SK-N-SH treated with all-trans-retinoic acid at 6 μM for 48 hours (cell line): ENCODE measurements at regions not wholly inside any gene's neighbourhood (a gene's known extent, or its start where the extent isn't known, plus 50 kb on each side); places are given as distances from the start of the nearest gene placed in this dataset.

Source experiments
- ATAC-seq: fragments of 200-7000 bp; cut with Tn5 transposase; 3 replicates; pipeline ENCODE4 v1.9.1; 2020; ENCODE audit warnings: mild to moderate bottlenecking, moderate library complexity
- BACH2 ChIP-seq: fragments of 250-450 bp; sonication (Bioruptor Pico); IDR thresholded peaks from 2 replicates; pipeline ENCODE4 v1.9.0; 2021; ENCODE audit warnings: mild to moderate bottlenecking, borderline replicate concordance
- CREB5 ChIP-seq: fragments of 250-450 bp; sonication (Bioruptor Pico); IDR thresholded peaks from 2 replicates; pipeline ENCODE4 v1.5.1; 2020; ENCODE audit warnings: low read depth, mild to moderate bottlenecking, moderate library complexity
- CSDC2 ChIP-seq: fragments of 250-450 bp; sonication (Bioruptor Pico); IDR thresholded peaks from 2 replicates; pipeline ENCODE4 v1.5.0; 2020; ENCODE audit warnings: mild to moderate bottlenecking, moderate library complexity
- CSRNP3 ChIP-seq: fragments of 250-450 bp; sonication (Bioruptor Pico); IDR thresholded peaks from 2 replicates; pipeline ENCODE4 v1.5.1; 2021; ENCODE audit warnings: mild to moderate bottlenecking, moderate library complexity
- ESRRG ChIP-seq: fragments of 250-450 bp; sonication (Bioruptor Pico); IDR thresholded peaks from 2 replicates; pipeline ENCODE4 v1.6.1; 2021; ENCODE audit warnings: mild to moderate bottlenecking
- ISL1 ChIP-seq: fragments of 250-450 bp; sonication (Bioruptor Pico); IDR thresholded peaks from 2 replicates; pipeline ENCODE4 v2.1.2; 2022; ENCODE audit warnings: mild to moderate bottlenecking, moderate library complexity
- POU6F1 ChIP-seq: fragments of 250-450 bp; sonication (Bioruptor Pico); IDR thresholded peaks from 2 replicates; pipeline ENCODE4 v1.8.0; 2021; ENCODE audit warnings: low read depth, mild to moderate bottlenecking, moderate library complexity, borderline replicate concordance
- SNAI2 ChIP-seq: fragments of 250-450 bp; sonication (Bioruptor Pico); IDR thresholded peaks from 2 replicates; pipeline ENCODE4 v1.5.0; 2020; ENCODE audit warnings: mild to moderate bottlenecking, moderate library complexity
- TCF4 ChIP-seq: fragments of 250-450 bp; sonication (Bioruptor Pico); IDR thresholded peaks from 2 replicates; pipeline ENCODE4 v1.8.0; 2021; ENCODE audit warnings: mild to moderate bottlenecking, moderate library complexity, borderline replicate concordance
- TOX ChIP-seq: fragments of 250-450 bp; sonication (Bioruptor Pico); IDR thresholded peaks from 2 replicates; pipeline ENCODE4 v1.8.0; 2021; ENCODE audit warnings: mild to moderate bottlenecking, moderate library complexity, borderline replicate concordance
- TSHZ2 ChIP-seq: fragments of 250-450 bp; sonication (Bioruptor Pico); IDR thresholded peaks from 2 replicates; pipeline ENCODE4 v1.5.0; 2020; ENCODE audit warnings: mild to moderate bottlenecking, moderate library complexity
- ZC3H10 ChIP-seq: fragments of 250-450 bp; sonication (Bioruptor Pico); IDR thresholded peaks from 2 replicates; pipeline ENCODE4 v1.5.1; 2021; ENCODE audit warnings: mild to moderate bottlenecking, moderate library complexity
- ZFP3 ChIP-seq: fragments of 250-450 bp; sonication (Bioruptor Pico); IDR thresholded peaks from 2 replicates; pipeline ENCODE4 v1.5.0; 2020; ENCODE audit warnings: mild to moderate bottlenecking, moderate library complexity
- ZFP30 ChIP-seq: fragments of 450-650 bp; formaldehyde crosslinking; IDR thresholded peaks from 2 replicates; pipeline ENCODE4 v1.5.0; 2022; ENCODE audit warnings: mild to moderate bottlenecking, moderate library complexity
- ZNF565 ChIP-seq: fragments of 450-650 bp; formaldehyde crosslinking; conservative IDR thresholded peaks from 2 replicates; pipeline ENCODE4 v1.5.0; 2020; ENCODE audit warnings: low read depth, mild to moderate bottlenecking, moderate library complexity
- ZNF70 ChIP-seq: fragments of 450-650 bp; formaldehyde crosslinking; IDR thresholded peaks from 2 replicates; pipeline ENCODE4 v1.5.0; 2020; ENCODE audit warnings: mild to moderate bottlenecking, moderate library complexity
- ZNF8 ChIP-seq: fragments of 450-650 bp; formaldehyde crosslinking; IDR thresholded peaks from 2 replicates; pipeline ENCODE4 v1.5.0; 2020; ENCODE audit warnings: mild to moderate bottlenecking, moderate library complexity
- TF ChIP-seq, protein P1 (sequence below): fragments of 250-450 bp; sonication (Bioruptor Pico); IDR thresholded peaks from 2 replicates; pipeline ENCODE4 v1.8.0; 2020; ENCODE audit warnings: mild to moderate bottlenecking, moderate library complexity, borderline replicate concordance

GRCh38 chr7:25669961-25670841 is 441.9 kb upstream of the NPVF start:
- ATAC-seq, result no peak
- TF ChIP-seq ZFP30 (CRISPR knock-in tag) (no peak), ZC3H10 (CRISPR knock-in tag) (no peak), TSHZ2 (no peak), CSRNP3 (no peak), CREB5 (CRISPR knock-in tag) (no peak), ZNF565 (no peak), SNAI2 (CRISPR knock-in tag) (no peak), BACH2 (CRISPR knock-in tag) (no peak), ZFP3 (CRISPR knock-in tag) (no peak), CSDC2 (no peak), ESRRG (no peak), ZNF70 (CRISPR knock-in tag) (no peak), ZNF8 (CRISPR knock-in tag) (no peak)

DNA sequence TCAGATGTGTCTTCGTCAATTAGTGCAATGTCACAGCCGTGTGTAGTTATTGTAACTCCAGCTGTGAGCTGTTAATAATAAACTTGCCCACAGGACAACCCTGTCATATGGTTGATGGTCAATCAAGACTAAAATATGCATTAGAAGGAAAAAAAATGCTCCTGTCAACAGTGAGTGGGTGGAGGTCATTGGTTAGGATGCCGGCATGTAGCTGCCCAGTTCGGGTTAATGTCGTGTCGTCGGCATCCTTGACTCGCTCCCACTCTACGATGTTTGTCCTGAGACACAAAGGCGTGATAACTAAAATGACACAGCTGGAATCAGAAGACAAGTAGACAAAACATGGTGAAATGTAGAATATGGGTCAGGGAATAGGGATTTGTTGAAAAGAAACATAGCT is 442.8 kb upstream of the NPVF start:
- no peak for ATAC-seq
- no peak for TF ChIP-seq ZNF8 (CRISPR knock-in tag)

GRCh38 chr7:25672496-25672895 is 444.2 kb upstream of the NPVF start:
- no peak for TF ChIP-seq ZNF565
- TF ChIP-seq, protein P1, sequence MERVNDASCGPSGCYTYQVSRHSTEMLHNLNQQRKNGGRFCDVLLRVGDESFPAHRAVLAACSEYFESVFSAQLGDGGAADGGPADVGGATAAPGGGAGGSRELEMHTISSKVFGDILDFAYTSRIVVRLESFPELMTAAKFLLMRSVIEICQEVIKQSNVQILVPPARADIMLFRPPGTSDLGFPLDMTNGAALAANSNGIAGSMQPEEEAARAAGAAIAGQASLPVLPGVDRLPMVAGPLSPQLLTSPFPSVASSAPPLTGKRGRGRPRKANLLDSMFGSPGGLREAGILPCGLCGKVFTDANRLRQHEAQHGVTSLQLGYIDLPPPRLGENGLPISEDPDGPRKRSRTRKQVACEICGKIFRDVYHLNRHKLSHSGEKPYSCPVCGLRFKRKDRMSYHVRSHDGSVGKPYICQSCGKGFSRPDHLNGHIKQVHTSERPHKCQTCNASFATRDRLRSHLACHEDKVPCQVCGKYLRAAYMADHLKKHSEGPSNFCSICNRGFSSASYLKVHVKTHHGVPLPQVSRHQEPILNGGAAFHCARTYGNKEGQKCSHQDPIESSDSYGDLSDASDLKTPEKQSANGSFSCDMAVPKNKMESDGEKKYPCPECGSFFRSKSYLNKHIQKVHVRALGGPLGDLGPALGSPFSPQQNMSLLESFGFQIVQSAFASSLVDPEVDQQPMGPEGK (CRISPR knock-in tag), result no peak
- no peak for TF ChIP-seq ZNF70 (CRISPR knock-in tag)
- no peak for TF ChIP-seq TCF4 (CRISPR knock-in tag)
- no peak for TF ChIP-seq POU6F1 (CRISPR knock-in tag)
- TF ChIP-seq ISL1 (CRISPR knock-in tag), result no peak
- no peak for TF ChIP-seq ZC3H10 (CRISPR knock-in tag)
- no peak for TF ChIP-seq CSRNP3
- no peak for TF ChIP-seq TSHZ2
- no peak for TF ChIP-seq ZNF8 (CRISPR knock-in tag)
- no peak for TF ChIP-seq TOX (CRISPR knock-in tag)
- no peak for ATAC-seq
